DOHH2 (cell line): ENCODE measurements at regions not wholly inside any gene's neighbourhood (a gene's known extent, or its start where the extent isn't known, plus 50 kb on each side); places are given as distances from the start of the nearest gene placed in this dataset.

ENCODE experiments used
- H3F3A ChIP-seq: fragments of 200-600 bp; sonication (generic), shearing (Covaris generic); 2 replicates; pipeline ENCODE4 v1.6.0; 2016; ENCODE audit warnings: antibody characterized with exemption, mild to moderate bottlenecking; ENCODE audit not compliant: control insufficient read depth, insufficient read depth
- H3K27ac ChIP-seq: fragments of 200-600 bp; sonication (generic); 2 replicates; pipeline ENCODE4 v1.5.1; 2014; ENCODE audit warnings: low read depth, mild to moderate bottlenecking, low read length, moderate library complexity
- H3K27me3 ChIP-seq: fragments of 200-600 bp; sonication (generic); 2 replicates; pipeline ENCODE4 v1.6.1; 2014; ENCODE audit warnings: mild to moderate bottlenecking, low read length, mixed read lengths; ENCODE audit not compliant: control insufficient read depth
- H3K36me3 ChIP-seq: fragments of 200-600 bp; sonication (generic); 2 replicates; pipeline ENCODE4 v1.6.1; 2014; ENCODE audit warnings: mild to moderate bottlenecking, low read length, moderate library complexity, mixed read lengths; ENCODE audit not compliant: control insufficient read depth
- H3K4me1 ChIP-seq: fragments of 200-600 bp; sonication (generic); 2 replicates; pipeline ENCODE4 v1.6.1; 2014; ENCODE audit warnings: mild to moderate bottlenecking, low read length, mixed read lengths; ENCODE audit not compliant: control insufficient read depth
- H3K4me2 ChIP-seq: fragments of 200-600 bp; sonication (generic); 2 replicates; pipeline ENCODE4 v1.6.0; 2014; ENCODE audit warnings: mild to moderate bottlenecking, low read length, moderate library complexity
- H3K4me3 ChIP-seq: fragments of 200-600 bp; sonication (generic); 2 replicates; pipeline ENCODE4 v1.5.1; 2014; ENCODE audit warnings: mild to moderate bottlenecking, low read length, mixed read lengths
- H3K79me2 ChIP-seq: fragments of 200-600 bp; sonication (generic); 2 replicates; pipeline ENCODE4 v1.6.1; 2014; ENCODE audit warnings: mild to moderate bottlenecking, low read length, mixed read lengths; ENCODE audit not compliant: control insufficient read depth
- H3K9me2 ChIP-seq: fragments of 200-600 bp; sonication (generic); replicated peaks from 2 replicates; pipeline ENCODE4 v1.6.1; 2014; ENCODE audit warnings: mild to moderate bottlenecking, low read length, mixed read lengths; ENCODE audit not compliant: control insufficient read depth
- H3K9me3 ChIP-seq: fragments of 200-600 bp; sonication (generic); 2 replicates; pipeline ENCODE4 v1.6.1; 2014; ENCODE audit warnings: antibody characterized with exemption, low read length, mixed read lengths; ENCODE audit not compliant: control insufficient read depth, insufficient read depth
- H4K20me1 ChIP-seq: fragments of 200-600 bp; sonication (generic); 2 replicates; pipeline ENCODE4 v1.6.0; 2014; ENCODE audit warnings: low read depth, mild to moderate bottlenecking, antibody characterized with exemption, low read length, moderate library complexity; ENCODE audit not compliant: control insufficient read depth, insufficient read depth
- CTCF ChIP-seq: fragments of 200-600 bp; sonication (generic); IDR thresholded peaks from one replicate; pipeline ENCODE4 v1.5.1; 2014; ENCODE audit warnings: antibody characterized with exemption, mild to moderate bottlenecking, low read depth, low read length; ENCODE audit not compliant: poor library complexity, severe bottlenecking
- EZH2phosphoT487 ChIP-seq: fragments of 200-600 bp; sonication (generic); IDR thresholded peaks from 2 replicates; pipeline ENCODE4 v1.6.1; 2017; ENCODE audit warnings: borderline replicate concordance, mild to moderate bottlenecking, antibody characterized with exemption, low read length, moderate library complexity, mixed read lengths

DNA sequence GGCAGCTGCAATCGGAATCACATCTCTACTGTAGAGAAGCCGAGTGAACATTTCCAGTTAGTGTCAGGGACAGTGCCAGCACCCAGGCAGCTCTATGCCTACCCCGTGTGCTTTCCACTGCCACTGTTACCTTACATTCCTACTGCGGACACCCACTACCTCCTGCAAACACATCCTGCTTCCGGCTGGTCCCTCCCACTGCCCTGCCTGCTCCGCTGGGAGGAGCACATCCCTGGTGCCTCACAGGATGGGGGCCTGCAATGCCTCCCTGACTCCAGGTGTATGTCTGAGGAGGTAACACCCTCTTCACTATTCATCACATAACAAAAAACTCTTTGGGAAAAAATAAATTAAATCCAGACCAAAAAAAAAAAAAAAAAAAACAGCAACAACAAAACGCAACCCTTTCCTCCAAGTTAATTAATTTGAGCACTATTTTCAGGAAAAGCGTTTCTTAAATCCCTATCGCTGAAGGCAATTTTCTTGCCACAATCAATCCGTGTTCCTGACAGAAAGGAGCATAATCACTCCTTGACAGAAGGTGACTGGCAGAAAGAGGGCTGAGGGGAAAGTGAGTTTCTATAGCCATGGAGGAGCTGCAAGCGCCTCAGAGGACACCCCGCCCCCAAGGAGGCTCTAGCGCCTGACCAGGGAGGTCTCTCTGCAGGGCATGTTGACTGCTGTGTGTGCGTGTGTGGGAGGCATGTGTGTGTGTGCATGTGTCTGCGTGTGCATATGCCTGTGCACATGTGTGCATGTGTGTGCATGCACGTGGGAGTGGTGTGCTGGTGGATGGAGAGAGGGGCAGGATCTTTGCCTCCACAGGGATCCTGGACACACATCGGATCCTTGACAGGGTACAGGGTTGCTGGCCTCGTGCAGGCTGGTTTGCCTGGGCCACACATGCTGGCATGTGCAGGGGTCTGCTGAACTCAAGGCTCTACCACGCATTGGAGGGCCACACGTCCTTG lies 134.8 kb upstream of the NTM start:
- no peak for TF ChIP-seq CTCF
- TF ChIP-seq EZH2phosphoT487: no peak
- H3K27ac ChIP-seq: no peak overlapping the region
- no peaks in the 10 kb centered on the region for H3K9me3 ChIP-seq

GRCh38 chr11:131240421-131240820 lies 130.0 kb upstream of the NTM start:
- H3F3A ChIP-seq: no peaks in the 10 kb centered on the region
- no peaks in the 10 kb centered on the region for H3K9me2 ChIP-seq
- H3K4me3 ChIP-seq: no peak overlapping the region
- H3K27me3 ChIP-seq: no peaks in the 10 kb centered on the region
- no peak overlapping the region for H3K4me2 ChIP-seq
- no peak overlapping the region for H3K27ac ChIP-seq
- H3K79me2 ChIP-seq: no peaks in the 10 kb centered on the region
- H4K20me1 ChIP-seq: no peaks in the 10 kb centered on the region
- no peak for TF ChIP-seq EZH2phosphoT487
- TF ChIP-seq CTCF: no peak
- H3K36me3 ChIP-seq: no peaks in the 10 kb centered on the region
- H3K9me3 ChIP-seq: no peaks in the 10 kb centered on the region
- no peaks in the 10 kb centered on the region for H3K4me1 ChIP-seq

More for the DNA sequence above, 134.8 kb upstream of the NTM start:
- no peaks in the 10 kb centered on the region for H3K4me1 ChIP-seq
- no peaks in the 10 kb centered on the region for H3K27me3 ChIP-seq
- no peaks in the 10 kb centered on the region for H3F3A ChIP-seq
- no peaks in the 10 kb centered on the region for H3K79me2 ChIP-seq
- H3K4me3 ChIP-seq: no peak overlapping the region
- no peaks in the 10 kb centered on the region for H3K36me3 ChIP-seq
- no peaks in the 10 kb centered on the region for H4K20me1 ChIP-seq
- no peak overlapping the region for H3K4me2 ChIP-seq
- no peaks in the 10 kb centered on the region for H3K9me2 ChIP-seq

DNA sequence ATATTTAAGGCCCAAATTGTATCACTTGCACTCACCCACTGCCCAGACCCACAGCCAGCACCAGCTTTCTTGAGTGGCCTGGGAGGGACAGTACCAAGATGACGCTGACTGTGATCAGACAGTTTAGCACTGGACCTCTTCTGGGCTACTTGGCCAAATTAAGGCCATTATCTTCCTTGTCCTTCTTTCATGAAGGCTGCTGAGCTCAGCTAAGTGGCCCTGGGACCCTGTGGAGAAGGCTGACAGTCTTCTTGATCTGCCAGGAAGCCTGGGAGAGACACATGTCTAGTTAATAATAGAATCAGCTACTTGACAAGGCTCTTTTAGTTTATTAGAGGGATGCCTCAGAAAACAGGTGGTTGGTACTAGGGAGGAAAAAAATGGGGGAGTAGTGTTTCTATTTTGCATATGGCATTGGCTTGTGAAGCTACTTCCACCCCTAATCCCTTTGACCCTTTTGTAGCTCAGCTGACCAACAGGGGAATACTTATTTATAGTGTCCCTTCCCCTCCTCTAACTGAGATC lies 127.9 kb upstream of the NTM start:
- H3K9me2 ChIP-seq: no peaks in the 10 kb centered on the region
- no peaks in the 10 kb centered on the region for H4K20me1 ChIP-seq
- no peak overlapping the region for H3K4me3 ChIP-seq
- TF ChIP-seq CTCF (no peak), EZH2phosphoT487 (no peak)
- H3K27me3 ChIP-seq: no peaks in the 10 kb centered on the region
- no peak overlapping the region for H3K27ac ChIP-seq
- H3K9me3 ChIP-seq: no peaks in the 10 kb centered on the region
- H3K36me3 ChIP-seq: no peaks in the 10 kb centered on the region
- no peaks in the 10 kb centered on the region for H3K79me2 ChIP-seq
- H3K4me2 ChIP-seq: no peak overlapping the region
- no peaks in the 10 kb centered on the region for H3F3A ChIP-seq
- no peaks in the 10 kb centered on the region for H3K4me1 ChIP-seq
